ENCODE measurements at regions not wholly inside any gene's neighbourhood (a gene's known extent, or its start where the extent isn't known, plus 50 kb on each side); places are given as distances from the start of the nearest gene placed in this dataset.

GRCh38 chr5:28084069-28084468, 1045.7 kb upstream of the CDH9 start:
- no peak for TF ChIP-seq CTCF (conservative IDR thresholded peaks at IDR 0.05; ENCODE audit: low read depth)
- DNase-seq (ENCODE audit: low spot score): no peak
- ChIA-PET POLR2A (ENCODE audit: low non-redundant PET) (no interaction called here), CTCF (no interaction called here)
- H3K27ac ChIP-seq: no peak overlapping the region

- POLR2A ChIA-PET (ENCODE audit: low non-redundant PET): no interaction called here
- no peak for TF ChIP-seq CTCF (conservative IDR thresholded peaks at IDR 0.05; ENCODE audit: low read depth)
- CTCF ChIA-PET: no interaction called here
- no peak for DNase-seq (ENCODE audit: low spot score)
- H3K27ac ChIP-seq: no peak overlapping the region
These were observed 1044.2 kb upstream of the CDH9 start for GRCh38 chr5:28082610-28083009.

- TF ChIP-seq CTCF (conservative IDR thresholded peaks at IDR 0.05; ENCODE audit: low read depth): no peak
- CTCF ChIA-PET: no interaction called here
- DNase-seq (ENCODE audit: low spot score): no peak
- POLR2A ChIA-PET (ENCODE audit: low non-redundant PET): no interaction called here
- no peak overlapping the region for H3K27ac ChIP-seq
These were observed 1039.2 kb upstream of the CDH9 start for GRCh38 chr5:28077291-28078240.

- POLR2A ChIA-PET (ENCODE audit: low non-redundant PET): no interaction called here
- no peak for TF ChIP-seq CTCF (conservative IDR thresholded peaks at IDR 0.05; ENCODE audit: low read depth)
- no peak for DNase-seq (ENCODE audit: low spot score)
These were observed 1028.5 kb upstream of the CDH9 start for GRCh38 chr5:28066856-28067255.

GRCh38 chr5:28065656-28066055, 1027.3 kb upstream of the CDH9 start:
- ChIA-PET CTCF (no interaction called here), POLR2A (ENCODE audit: low non-redundant PET) (no interaction called here)
- no peak for TF ChIP-seq CTCF (conservative IDR thresholded peaks at IDR 0.05; ENCODE audit: low read depth)

More at GRCh38 chr5:28066856-28067255, 1028.5 kb upstream of the CDH9 start:
- CTCF ChIA-PET: no interaction called here
- no peak overlapping the region for H3K27ac ChIP-seq

GRCh38 chr5:28046596-28046995, 1008.2 kb upstream of the CDH9 start:
- CTCF ChIA-PET: no interaction called here

More at GRCh38 chr5:28065656-28066055, 1027.3 kb upstream of the CDH9 start:
- H3K27ac ChIP-seq: no peak overlapping the region
- no peak for DNase-seq (ENCODE audit: low spot score)

More at GRCh38 chr5:28046596-28046995, 1008.2 kb upstream of the CDH9 start:
- no peak for TF ChIP-seq CTCF (conservative IDR thresholded peaks at IDR 0.05; ENCODE audit: low read depth)
- no peak overlapping the region for H3K27ac ChIP-seq
- no peak for DNase-seq (ENCODE audit: low spot score)
- POLR2A ChIA-PET (ENCODE audit: low non-redundant PET): no interaction called here
